Fibroblast of lung (primary cell): ENCODE measurements at regions not wholly inside any gene's neighbourhood (a gene's known extent, or its start where the extent isn't known, plus 50 kb on each side); places are given as distances from the start of the nearest gene placed in this dataset.

ENCODE experiments used
- DNase-seq, 2 donors: peaks; one replicate each; pipeline versions ENCODE4 v3.0.0 to v3.0.0-alpha.2; 2010; ENCODE audit warnings: low read depth in 2 of 2
- H2AFZ ChIP-seq: 2 replicates; pipeline ENCODE4 v1.5.1; 2012; ENCODE audit warnings: low read length, control low read depth, inconsistent platforms
- H3K27ac ChIP-seq: 2 replicates; pipeline ENCODE4 v1.5.1; 2011; ENCODE audit warnings: low read length, control low read depth; ENCODE audit not compliant: insufficient read depth
- H3K27me3 ChIP-seq: 2 replicates; pipeline ENCODE4 v1.5.1; 2011; ENCODE audit warnings: mild to moderate bottlenecking, low read length; ENCODE audit not compliant: control insufficient read depth, insufficient read depth
- H3K36me3 ChIP-seq: 2 replicates; pipeline ENCODE4 v1.5.1; 2011; ENCODE audit warnings: low read length; ENCODE audit not compliant: control insufficient read depth, insufficient read depth
- H3K4me1 ChIP-seq: 2 replicates; pipeline ENCODE4 v1.5.1; 2011; ENCODE audit warnings: low read length; ENCODE audit not compliant: control insufficient read depth, insufficient read depth; ENCODE audit errors: extremely low read depth
- H3K4me2 ChIP-seq: 2 replicates; pipeline ENCODE4 v1.5.1; 2011; ENCODE audit warnings: low read length, control low read depth; ENCODE audit not compliant: insufficient read depth; ENCODE audit errors: extremely low read depth
- H3K4me3 ChIP-seq, 4 experiments: fragments of 200-600 bp in 1 of 4; sonication (generic) in 1 of 4; replicated peaks in 1 of 4; 2 replicates each; pipeline ENCODE4 v1.5.1; 2011 to 2016; ENCODE audit warnings: low read length in 4 of 4, low read depth in 3 of 4, mild to moderate bottlenecking in 3 of 4, control low read depth in 2 of 4, inconsistent platforms in 1 of 4, mixed read lengths in 1 of 4; ENCODE audit not compliant: insufficient read depth in 1 of 4; ENCODE audit errors: control extremely low read depth in 1 of 4
- H3K79me2 ChIP-seq: 2 replicates; pipeline ENCODE4 v1.5.1; 2012; ENCODE audit warnings: mild to moderate bottlenecking, low read length, inconsistent platforms; ENCODE audit not compliant: control insufficient read depth, insufficient read depth
- H3K9ac ChIP-seq: 2 replicates; pipeline ENCODE4 v1.5.1; 2011; ENCODE audit warnings: mild to moderate bottlenecking, low read length, control low read depth; ENCODE audit not compliant: insufficient read depth
- H3K9me3 ChIP-seq: 2 replicates; pipeline ENCODE4 v1.5.1; 2012; ENCODE audit warnings: low read depth, low read length; ENCODE audit not compliant: control insufficient read depth, insufficient read depth
- H4K20me1 ChIP-seq: 2 replicates; pipeline ENCODE4 v1.5.1; 2011; ENCODE audit warnings: low read length; ENCODE audit not compliant: control insufficient read depth, insufficient read depth; ENCODE audit errors: extremely low read depth
- CTCF ChIP-seq, 2 donors: IDR thresholded peaks in 1 of 2; conservative IDR thresholded peaks in 1 of 2; 1 replicate in 1 of 2; 2 replicates in 1 of 2; pipeline ENCODE4 v1.5.1; 2011 to 2012; ENCODE audit warnings: low read length in 2 of 2, control low read depth in 1 of 2, inconsistent platforms in 1 of 2, low read depth in 1 of 2, mild to moderate bottlenecking in 1 of 2
- EZH2 ChIP-seq: IDR thresholded peaks from 2 replicates; pipeline ENCODE4 v1.5.1; 2012; ENCODE audit warnings: low read length, control low read depth, mild to moderate bottlenecking; ENCODE audit errors: missing control alignments

- no peak for TF ChIP-seq EZH2
- TF ChIP-seq CTCF (conservative IDR thresholded peaks at IDR 0.05 in 1 of 2, IDR thresholded peaks at IDR 0.05 in 1 of 2; ENCODE audit: low read depth in 1 of 2, low read length in 2 of 2): no peak
These were observed 460.5 kb upstream of the BRINP1 start for GRCh38 chr9:119829748-119830147.

GRCh38 chr9:119829186-119829585, 460.0 kb upstream of the BRINP1 start:
- no peak for DNase-seq
- Histone ChIP-seq H3K4me3 (no peak overlapping the region), H3K36me3 (no peaks in the 10 kb centered on the region), H3K9me3 (no peaks in the 10 kb centered on the region), H3K9ac (no peak overlapping the region), H3K27me3 (no peaks in the 10 kb centered on the region), H3K79me2 (no peaks in the 10 kb centered on the region), H2AFZ (no peak overlapping the region), H3K4me2 (no peak overlapping the region), H4K20me1 (no peaks in the 10 kb centered on the region), H3K4me1 (no peaks in the 10 kb centered on the region), H3K27ac (no peak overlapping the region)
- TF ChIP-seq CTCF (conservative IDR thresholded peaks at IDR 0.05 in 1 of 2, IDR thresholded peaks at IDR 0.05 in 1 of 2; ENCODE audit: low read depth in 1 of 2, low read length in 2 of 2) (no peak), EZH2 (no peak)

More at GRCh38 chr9:119829748-119830147, 460.5 kb upstream of the BRINP1 start:
- Histone ChIP-seq H2AFZ (no peak overlapping the region), H3K27me3 (no peaks in the 10 kb centered on the region), H3K27ac (no peak overlapping the region), H3K9me3 (no peaks in the 10 kb centered on the region), H3K36me3 (no peaks in the 10 kb centered on the region), H3K4me2 (no peak overlapping the region), H3K79me2 (no peaks in the 10 kb centered on the region), H3K9ac (no peak overlapping the region), H4K20me1 (no peaks in the 10 kb centered on the region), H3K4me1 (no peaks in the 10 kb centered on the region), H3K4me3 (no peak overlapping the region)
- DNase-seq: no peak

GRCh38 chr9:119827526-119827925, 458.3 kb upstream of the BRINP1 start:
- TF ChIP-seq EZH2 (no peak), CTCF (conservative IDR thresholded peaks at IDR 0.05 in 1 of 2, IDR thresholded peaks at IDR 0.05 in 1 of 2; ENCODE audit: low read depth in 1 of 2, low read length in 2 of 2) (no peak)
- Histone ChIP-seq H3K4me1 (no peaks in the 10 kb centered on the region), H3K79me2 (no peaks in the 10 kb centered on the region), H3K27ac (no peak overlapping the region), H3K4me3 (no peak overlapping the region), H3K9ac (no peak overlapping the region), H4K20me1 (no peaks in the 10 kb centered on the region), H3K4me2 (no peak overlapping the region), H3K27me3 (no peaks in the 10 kb centered on the region), H2AFZ (no peak overlapping the region), H3K9me3 (no peaks in the 10 kb centered on the region), H3K36me3 (no peaks in the 10 kb centered on the region)
- no peak for DNase-seq
